Neuronal stem cell (in vitro differentiated cells): ENCODE measurements at regions not wholly inside any gene's neighbourhood (a gene's known extent, or its start where the extent isn't known, plus 50 kb on each side); places are given as distances from the start of the nearest gene placed in this dataset.
A peak's percentile ranks its signal among the peaks of the same experiment; 100 is the strongest.

Experiments used
- DNase-seq: peaks from one replicate; pipeline ENCODE4 v3.0.0-alpha.2; 2013; ENCODE audit warnings: low spot score
- H2AFZ ChIP-seq: one replicate; pipeline ENCODE4 v1.6.1; 2013; ENCODE audit warnings: mild to moderate bottlenecking, low read length, inconsistent platforms
- H2AK5ac ChIP-seq: 2 replicates; pipeline ENCODE4 v1.6.1; 2013; ENCODE audit warnings: low read depth, mild to moderate bottlenecking, inconsistent platforms, low read length, moderate library complexity, mixed read lengths
- H2BK120ac ChIP-seq: 2 replicates; pipeline ENCODE4 v1.6.1; 2013; ENCODE audit warnings: low read depth, mild to moderate bottlenecking, inconsistent platforms, low read length, moderate library complexity, mixed read lengths
- H2BK12ac ChIP-seq: one replicate; pipeline ENCODE4 v1.6.1; 2013; ENCODE audit warnings: low read length, inconsistent platforms
- H2BK15ac ChIP-seq: 2 replicates; pipeline ENCODE4 v1.6.1; 2013; ENCODE audit warnings: mild to moderate bottlenecking, low read length, inconsistent platforms, mixed read lengths
- H2BK5ac ChIP-seq: one replicate; pipeline ENCODE4 v1.6.1; 2013; ENCODE audit warnings: inconsistent platforms, mild to moderate bottlenecking, low read length, moderate library complexity
- H3K14ac ChIP-seq: one replicate; pipeline ENCODE4 v1.6.1; 2013; ENCODE audit warnings: low read length, inconsistent platforms
- H3K18ac ChIP-seq: 2 replicates; pipeline ENCODE4 v1.6.1; 2013; ENCODE audit warnings: low read length, inconsistent platforms
- H3K23ac ChIP-seq: 2 replicates; pipeline ENCODE4 v1.6.1; 2013; ENCODE audit warnings: low read depth, mild to moderate bottlenecking, mixed read lengths, low read length, inconsistent platforms; ENCODE audit not compliant: poor library complexity
- H3K27ac ChIP-seq: replicated peaks from 3 replicates; pipeline ENCODE4 v1.5.1; 2013; ENCODE audit warnings: low read length, inconsistent platforms
- H3K27me3 ChIP-seq, 3 experiments: 2 replicates each; pipeline ENCODE4 v1.6.1; 2013; ENCODE audit warnings: low read length in 3 of 3, mild to moderate bottlenecking in 2 of 3, inconsistent platforms in 1 of 3, low read depth in 1 of 3, mixed read lengths in 1 of 3, moderate library complexity in 1 of 3; ENCODE audit not compliant: control insufficient read depth in 3 of 3, insufficient read depth in 3 of 3
- H3K36me3 ChIP-seq, 2 donors: replicated peaks in 1 of 2; 2 replicates each; pipeline ENCODE4 v1.6.1; 2013; ENCODE audit warnings: low read length in 2 of 2; ENCODE audit not compliant: control insufficient read depth in 2 of 2, insufficient read depth in 2 of 2
- H3K4ac ChIP-seq: 2 replicates; pipeline ENCODE4 v1.6.1; 2013; ENCODE audit warnings: inconsistent platforms, mild to moderate bottlenecking, low read length, moderate library complexity
- H3K4me1 ChIP-seq, 2 donors: 1 replicate in 1 of 2; 2 replicates in 1 of 2; pipeline ENCODE4 v1.6.1; 2013; ENCODE audit warnings: low read length in 2 of 2, low read depth in 1 of 2; ENCODE audit not compliant: control insufficient read depth in 2 of 2, insufficient read depth in 1 of 2
- H3K4me2 ChIP-seq: one replicate; pipeline ENCODE4 v1.6.1; 2013; ENCODE audit warnings: mild to moderate bottlenecking, low read length, inconsistent platforms; ENCODE audit not compliant: insufficient read depth, poor library complexity, severe bottlenecking
- H3K4me3 ChIP-seq, 2 donors: 2 replicates each; pipeline ENCODE4 v1.5.1; 2013; ENCODE audit warnings: low read length in 2 of 2, mild to moderate bottlenecking in 2 of 2, inconsistent platforms in 1 of 2, moderate library complexity in 1 of 2
- H3K79me1 ChIP-seq: one replicate; pipeline ENCODE4 v1.6.1; 2013; ENCODE audit warnings: low read depth, mild to moderate bottlenecking, inconsistent platforms, low read length, moderate library complexity
- H3K9ac ChIP-seq: one replicate; pipeline ENCODE4 v1.6.1; 2013; ENCODE audit warnings: mild to moderate bottlenecking, low read depth, low read length, inconsistent platforms; ENCODE audit not compliant: poor library complexity
- H3K9me3 ChIP-seq, 2 donors: replicated peaks in 1 of 2; 2 replicates each; pipeline versions ENCODE3 to v1.6.1; 2013; ENCODE audit warnings: low read length in 2 of 2, mild to moderate bottlenecking in 2 of 2, inconsistent platforms in 1 of 2, low read depth in 1 of 2, mixed read lengths in 1 of 2, moderate library complexity in 1 of 2; ENCODE audit not compliant: control insufficient read depth in 2 of 2, insufficient read depth in 1 of 2
- H4K8ac ChIP-seq: one replicate; pipeline ENCODE4 v1.6.1; 2013; ENCODE audit warnings: low read depth, mild to moderate bottlenecking, inconsistent platforms, low read length, moderate library complexity
- H4K91ac ChIP-seq: one replicate; pipeline ENCODE4 v1.6.1; 2013; ENCODE audit warnings: low read length, low read depth, mild to moderate bottlenecking, inconsistent platforms; ENCODE audit not compliant: poor library complexity
- WGBS, 2 donors: extraction: QIAGEN DNeasy Blood & Tissue Kit; methylation state at CpG; one replicate each; pipeline ENCODE4 v1.1.7; 2013; ENCODE audit warnings: missing lambda C conversion rate in 2 of 2, mixed read lengths in 1 of 2; ENCODE audit not compliant: insufficient read length in 2 of 2, insufficient replicate concordance in 1 of 2; ENCODE audit errors: extremely low coverage in 2 of 2; 5-methylcytosine and 5-hydroxymethylcytosine counted together

DNA sequence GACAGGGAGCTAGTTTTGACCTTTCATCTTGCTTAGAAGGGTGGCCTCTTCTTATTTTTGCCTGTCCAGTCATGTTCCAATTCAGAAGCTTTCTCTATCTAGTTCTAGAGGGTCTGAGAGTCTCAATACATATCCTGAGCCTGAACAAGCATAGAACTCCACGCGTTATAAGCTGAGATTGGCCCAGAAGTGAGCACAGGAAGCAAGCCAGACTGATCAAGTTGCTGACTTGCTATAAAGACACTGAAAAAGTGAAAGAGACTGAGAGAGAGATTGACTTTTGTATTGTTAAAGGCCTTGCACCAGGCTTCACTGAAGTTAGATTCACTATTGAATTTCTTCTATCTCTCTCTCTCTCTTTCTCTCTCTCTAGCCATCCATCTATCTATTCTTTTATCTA, 142.7 kb upstream of the DOCK10 start:
- Histone ChIP-seq H3K79me1 (no peaks in the 10 kb centered on the region), H3K4me2 (no peak overlapping the region), H2BK120ac (no peak overlapping the region), H3K14ac (no peak overlapping the region), H2BK12ac (no peak overlapping the region), H3K27ac (no peak overlapping the region), H3K4me1 (peaks cover 3% of the 10 kb centered on the region in 2 donors), H3K36me3 (no peaks in the 10 kb centered on the region), H3K18ac (no peak overlapping the region), H4K8ac (no peak overlapping the region), H3K9ac (no peak overlapping the region), H2AK5ac (no peak overlapping the region), H3K9me3 (no peaks in the 10 kb centered on the region), H2BK5ac (no peak overlapping the region), H3K27me3 (peaks cover 0 to 8% (median 0%) of the 10 kb centered on the region in 3 experiments), H3K4me3 (no peak overlapping the region), H2BK15ac (no peak overlapping the region), H4K91ac (no peak overlapping the region), H3K4ac (no peak overlapping the region), H2AFZ (no peak overlapping the region), H3K23ac (no peak overlapping the region)
- WGBS, 2 donors, result no CpG with 5 or more reads among the region's 2 CpGs
- no peak for DNase-seq

DNA sequence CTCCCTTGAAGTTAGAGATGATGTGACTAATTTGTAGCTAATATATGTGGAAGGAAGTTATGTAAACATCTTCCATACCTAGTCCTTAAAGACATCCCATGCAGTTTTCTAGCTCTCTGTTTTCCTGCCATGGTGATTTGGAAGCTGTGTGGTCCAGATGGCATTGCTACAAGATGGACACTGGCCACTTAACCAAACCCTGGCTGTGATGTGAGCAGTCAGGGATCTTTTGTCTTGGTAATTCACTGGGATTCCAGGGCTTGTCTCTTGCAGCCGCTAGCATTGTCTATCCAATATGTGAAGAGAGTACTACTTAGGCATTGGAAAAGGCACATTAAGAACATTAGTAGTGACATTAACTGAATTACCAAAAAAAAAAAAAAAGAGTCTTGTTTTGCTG, 139.9 kb upstream of the DOCK10 start:
- Histone ChIP-seq H2BK15ac (no peak overlapping the region), H3K79me1 (no peaks in the 10 kb centered on the region), H2BK5ac (no peak overlapping the region), H2BK12ac (no peak overlapping the region), H3K36me3 (no peaks in the 10 kb centered on the region), H3K14ac (no peak overlapping the region), H3K9me3 (no peaks in the 10 kb centered on the region), H4K91ac (no peak overlapping the region), H3K9ac (no peak overlapping the region), H3K4me2 (no peak overlapping the region), H3K27me3 (peaks cover 0 to 8% (median 0%) of the 10 kb centered on the region in 3 experiments), H3K18ac (no peak overlapping the region), H3K27ac (no peak overlapping the region), H4K8ac (no peak overlapping the region), H2BK120ac (no peak overlapping the region), H3K4me1 (peaks cover 3% of the 10 kb centered on the region in 2 donors), H2AK5ac (no peak overlapping the region), H3K4me3 (no peak overlapping the region), H2AFZ (no peak overlapping the region), H3K23ac (no peak overlapping the region), H3K4ac (no peak overlapping the region)
- WGBS, 2 donors, result no CpG with 5 or more reads among the region's 1 CpG
- DNase-seq, result peak; percentile 52

DNA sequence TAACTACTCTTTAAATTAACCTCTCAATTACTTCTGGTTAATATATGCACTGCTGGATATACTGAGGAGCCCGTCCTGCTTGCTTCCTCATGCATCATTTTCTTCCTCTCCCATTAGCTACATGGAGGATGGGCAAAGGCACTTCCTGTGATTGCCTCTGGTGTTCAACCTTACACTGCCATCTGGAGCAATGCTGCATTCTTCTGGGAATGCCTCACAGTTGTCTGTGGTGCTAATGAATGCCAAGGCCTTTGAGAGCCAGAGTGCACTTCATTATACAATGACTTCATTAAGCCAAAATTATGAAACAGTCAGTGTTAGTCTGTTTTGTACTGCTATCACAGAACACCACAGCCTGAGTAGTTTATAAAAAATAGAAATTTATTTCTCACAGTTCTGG, 134.8 kb upstream of the DOCK10 start:
- no peaks in the 10 kb centered on the region for H3K27me3 ChIP-seq
- no peak overlapping the region for H3K27ac ChIP-seq
- H3K23ac ChIP-seq, result no peak overlapping the region
- no CpG with 5 or more reads among the region's 1 CpG for WGBS, 2 donors
- peaks cover 2 to 4% of the 10 kb centered on the region in 2 donors for H3K4me1 ChIP-seq
- no peak overlapping the region for H2AK5ac ChIP-seq
- no peaks in the 10 kb centered on the region for H3K9me3 ChIP-seq
- no peak overlapping the region for H2BK15ac ChIP-seq
- no peak overlapping the region for H3K18ac ChIP-seq
- H2BK5ac ChIP-seq, result no peak overlapping the region
- no peak overlapping the region for H2BK120ac ChIP-seq
- no peak overlapping the region for H2AFZ ChIP-seq
- H3K14ac ChIP-seq, result no peak overlapping the region
- no peaks in the 10 kb centered on the region for H3K79me1 ChIP-seq
- H2BK12ac ChIP-seq, result no peak overlapping the region
- H4K8ac ChIP-seq, result no peak overlapping the region
- no peak overlapping the region for H4K91ac ChIP-seq
- H3K36me3 ChIP-seq, result no peaks in the 10 kb centered on the region
- no peak overlapping the region for H3K4me2 ChIP-seq
- DNase-seq, result no peak
- no peak overlapping the region for H3K9ac ChIP-seq
- H3K4me3 ChIP-seq, result no peak overlapping the region
- H3K4ac ChIP-seq, result no peak overlapping the region

DNA sequence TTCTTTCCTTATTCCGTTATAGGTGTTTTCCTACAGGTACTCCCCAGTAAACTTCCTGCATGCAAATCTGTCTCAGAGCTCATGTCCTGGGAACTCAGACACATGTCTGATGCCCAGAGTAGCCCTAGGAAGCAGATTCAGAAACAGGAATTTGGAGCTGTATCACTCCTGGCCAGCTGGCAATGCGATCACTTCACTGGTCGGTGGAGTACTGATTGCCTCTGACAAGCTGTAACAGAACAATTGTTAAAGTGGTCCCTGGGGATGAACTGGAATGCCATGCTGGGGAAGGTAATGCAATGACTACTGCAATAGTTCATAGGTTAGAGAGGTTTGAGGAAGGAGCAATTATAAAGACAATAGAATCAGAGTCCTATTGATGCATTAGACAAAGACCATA, 131.6 kb upstream of the DOCK10 start:
- Histone ChIP-seq H3K36me3 (no peaks in the 10 kb centered on the region), H4K91ac (no peak overlapping the region), H3K27me3 (no peaks in the 10 kb centered on the region), H3K18ac (no peak overlapping the region), H2BK5ac (no peak overlapping the region), H3K4ac (no peak overlapping the region), H2AK5ac (no peak overlapping the region), H3K4me1 (peaks cover 0 to 2% of the 10 kb centered on the region in 2 donors), H2BK12ac (no peak overlapping the region), H2BK120ac (no peak overlapping the region), H3K4me3 (no peak overlapping the region), H4K8ac (no peak overlapping the region), H3K23ac (no peak overlapping the region), H3K27ac (no peak overlapping the region), H2BK15ac (no peak overlapping the region), H3K9ac (no peak overlapping the region), H3K9me3 (no peaks in the 10 kb centered on the region), H3K14ac (no peak overlapping the region), H3K4me2 (no peak overlapping the region), H2AFZ (no peak overlapping the region), H3K79me1 (no peaks in the 10 kb centered on the region)
- WGBS, 2 donors, result no CpG with 5 or more reads among the region's 3 CpGs
- peak; percentile 23 for DNase-seq
